HEK293T (cell line): ENCODE measurements at regions not wholly inside any gene's neighbourhood (a gene's known extent, or its start where the extent isn't known, plus 50 kb on each side); places are given as distances from the start of the nearest gene placed in this dataset.
"Not testable (repeated sequence)": the region's sequence is repeated elsewhere in the genome, so short reads cannot be mapped to it uniquely, and the experiment has no call there.

Experiments
- CTCF ChIA-PET: fragments of 350-600 bp; formaldehyde crosslinking; extraction: SDS; loops from one replicate; lab custom pipeline; 2021; ENCODE audit warnings: antibody characterized with exemption, inconsistent platforms; lab: Yijun Ruan, JAX
- POLR2A ChIA-PET: fragments of 350-600 bp; formaldehyde crosslinking; extraction: SDS; loops from one replicate; lab custom pipeline; 2020; ENCODE audit warnings: antibody characterized with exemption, inconsistent platforms; lab: Yijun Ruan, JAX
- DNase-seq: peaks from one replicate; pipeline ENCODE4 v3.0.0; 2012; ENCODE audit warnings: mixed read lengths; ENCODE audit errors: extremely low spot score
- ARNT ChIP-seq: fragments of 450-650 bp; IDR thresholded peaks from 2 replicates; pipeline ENCODE4 v1.6.1; 2017; ENCODE audit warnings: mild to moderate bottlenecking
- BHLHE40 ChIP-seq: fragments of 450-650 bp; IDR thresholded peaks from 2 replicates; pipeline ENCODE4 v1.6.1; 2016; ENCODE audit warnings: mild to moderate bottlenecking, moderate library complexity, borderline replicate concordance
- CTBP1 ChIP-seq: fragments of 450-650 bp; IDR thresholded peaks from 2 replicates; pipeline ENCODE4 v1.6.1; 2016; ENCODE audit warnings: borderline replicate concordance
- ELF4 ChIP-seq: fragments of 450-650 bp; IDR thresholded peaks from 2 replicates; pipeline ENCODE4 v1.6.1; 2017; ENCODE audit warnings: antibody characterized with exemption
- FOXA1 ChIP-seq: fragments of 450-650 bp; IDR thresholded peaks from 2 replicates; pipeline ENCODE4 v1.6.1; 2016; ENCODE audit warnings: mild to moderate bottlenecking
- FOXK2 ChIP-seq: fragments of 450-650 bp; IDR thresholded peaks from 2 replicates; pipeline ENCODE4 v1.6.1; 2016; ENCODE audit warnings: mild to moderate bottlenecking
- FOXM1 ChIP-seq: fragments of 450-650 bp; IDR thresholded peaks from 2 replicates; pipeline ENCODE4 v1.6.1; 2017; ENCODE audit warnings: mild to moderate bottlenecking, borderline replicate concordance
- HDGF ChIP-seq: fragments of 450-650 bp; IDR thresholded peaks from 2 replicates; pipeline ENCODE4 v1.6.1; 2017; ENCODE audit warnings: antibody characterized with exemption, borderline replicate concordance
- L3MBTL2 ChIP-seq: fragments of 450-650 bp; conservative IDR thresholded peaks from 2 replicates; pipeline ENCODE4 v1.6.1; 2016; ENCODE audit warnings: mild to moderate bottlenecking
- LEF1 ChIP-seq: fragments of 450-650 bp; IDR thresholded peaks from 2 replicates; pipeline ENCODE4 v1.6.1; 2017; ENCODE audit warnings: mild to moderate bottlenecking, borderline replicate concordance
- NFRKB ChIP-seq: fragments of 450-650 bp; IDR thresholded peaks from 2 replicates; pipeline ENCODE4 v1.6.1; 2016; ENCODE audit warnings: mild to moderate bottlenecking, moderate library complexity
- SP1 ChIP-seq: fragments of 450-650 bp; IDR thresholded peaks from 2 replicates; pipeline ENCODE4 v1.6.1; 2017
- SUZ12 ChIP-seq: fragments of 450-650 bp; IDR thresholded peaks from 2 replicates; pipeline ENCODE4 v1.6.1; 2016; ENCODE audit warnings: mild to moderate bottlenecking
- TARDBP ChIP-seq: fragments of 450-650 bp; IDR thresholded peaks from 2 replicates; pipeline ENCODE4 v1.6.1; 2016
- ZNF384 ChIP-seq: fragments of 450-650 bp; IDR thresholded peaks from 2 replicates; pipeline ENCODE4 v1.6.1; 2016
- TF ChIP-seq, protein P1 (sequence below): fragments of 450-650 bp; IDR thresholded peaks from 2 replicates; pipeline ENCODE4 v1.6.1; 2016

DNA sequence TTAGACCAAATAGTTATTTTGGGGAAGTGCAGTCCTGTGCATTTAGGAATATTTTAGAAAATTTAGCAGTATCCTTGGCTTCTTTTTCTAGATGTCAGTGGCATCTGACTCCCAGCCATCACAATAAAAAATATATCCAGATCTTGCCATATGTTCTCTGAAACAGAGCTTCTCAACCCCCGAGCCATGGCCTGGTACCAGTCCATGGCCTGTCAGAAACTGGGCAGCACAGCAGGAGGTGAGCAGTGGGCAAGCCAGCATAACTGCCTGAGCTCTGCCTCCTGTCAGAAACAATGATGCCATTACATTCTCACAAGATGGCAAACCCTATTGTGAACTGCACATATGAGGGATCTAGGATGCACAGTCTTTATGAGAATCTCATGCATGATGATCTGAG lies 480.0 kb downstream of the LRRIQ3 start:
- DNase-seq, result no peak
- TF ChIP-seq SUZ12, result no peak
- no peak for TF ChIP-seq FOXM1
- no peak for TF ChIP-seq FOXA1
- TF ChIP-seq ARNT, result no peak
- TF ChIP-seq HDGF, result no peak
- TF ChIP-seq, protein P1, sequence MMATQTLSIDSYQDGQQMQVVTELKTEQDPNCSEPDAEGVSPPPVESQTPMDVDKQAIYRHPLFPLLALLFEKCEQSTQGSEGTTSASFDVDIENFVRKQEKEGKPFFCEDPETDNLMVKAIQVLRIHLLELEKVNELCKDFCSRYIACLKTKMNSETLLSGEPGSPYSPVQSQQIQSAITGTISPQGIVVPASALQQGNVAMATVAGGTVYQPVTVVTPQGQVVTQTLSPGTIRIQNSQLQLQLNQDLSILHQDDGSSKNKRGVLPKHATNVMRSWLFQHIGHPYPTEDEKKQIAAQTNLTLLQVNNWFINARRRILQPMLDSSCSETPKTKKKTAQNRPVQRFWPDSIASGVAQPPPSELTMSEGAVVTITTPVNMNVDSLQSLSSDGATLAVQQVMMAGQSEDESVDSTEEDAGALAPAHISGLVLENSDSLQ, result no peak
- no peak for TF ChIP-seq CTBP1
- TF ChIP-seq TARDBP, result no peak
- no peak for TF ChIP-seq NFRKB
- TF ChIP-seq SP1, result no peak
- no peak for TF ChIP-seq BHLHE40
- TF ChIP-seq ZNF384, result no peak
- no peak for TF ChIP-seq L3MBTL2
- TF ChIP-seq LEF1, result no peak
- TF ChIP-seq FOXK2, result no peak
- TF ChIP-seq ELF4, result no peak
- POLR2A ChIA-PET, result no interaction called here
- CTCF ChIA-PET, result no interaction called here

DNA sequence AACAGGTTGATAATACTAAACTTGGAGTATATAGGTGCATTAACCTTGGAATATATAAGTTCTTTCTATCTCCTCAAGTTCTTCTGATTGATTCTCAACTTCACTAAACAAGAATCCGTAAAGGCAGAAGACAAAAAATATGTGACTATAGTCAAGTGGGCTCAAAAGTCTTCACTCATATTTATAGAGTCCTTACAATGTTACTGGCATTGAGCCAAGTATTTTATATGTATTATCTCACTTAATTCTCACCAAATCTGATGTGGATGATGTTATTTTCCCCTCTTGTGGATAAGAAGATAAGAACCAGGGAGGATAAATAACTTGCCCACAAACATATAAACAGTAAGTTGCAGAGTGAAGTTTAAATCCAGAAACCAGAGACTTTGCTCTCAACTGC lies 486.9 kb downstream of the LRRIQ3 start:
- POLR2A ChIA-PET, result no interaction called here
- TF ChIP-seq L3MBTL2 (no peak), CTBP1 (no peak), SUZ12 (no peak), ELF4 (no peak)
- no peak for DNase-seq
- CTCF ChIA-PET, result no interaction called here

DNA sequence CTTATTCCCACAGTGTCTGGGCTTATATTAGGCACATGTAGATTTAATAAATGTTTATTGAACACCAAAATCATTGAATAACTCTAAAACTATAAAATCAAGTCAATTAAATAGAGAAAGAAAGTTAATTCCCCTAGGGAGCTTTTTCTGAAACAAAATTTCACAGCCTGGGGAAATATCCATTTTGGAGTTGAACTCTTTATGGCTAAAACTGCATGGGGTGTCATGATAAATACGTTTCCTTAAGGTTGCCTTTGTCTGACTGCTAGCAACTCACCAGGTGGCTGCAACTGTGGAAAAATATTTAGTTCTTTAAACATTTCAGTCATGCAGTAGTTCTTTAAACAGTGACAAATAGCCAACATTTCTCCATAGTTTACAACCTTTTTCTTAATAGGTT lies 496.1 kb downstream of the LRRIQ3 start:
- TF ChIP-seq LEF1, result no peak
- CTCF ChIA-PET, result no interaction called here
- POLR2A ChIA-PET, result no interaction called here
- DNase-seq, result no peak

DNA sequence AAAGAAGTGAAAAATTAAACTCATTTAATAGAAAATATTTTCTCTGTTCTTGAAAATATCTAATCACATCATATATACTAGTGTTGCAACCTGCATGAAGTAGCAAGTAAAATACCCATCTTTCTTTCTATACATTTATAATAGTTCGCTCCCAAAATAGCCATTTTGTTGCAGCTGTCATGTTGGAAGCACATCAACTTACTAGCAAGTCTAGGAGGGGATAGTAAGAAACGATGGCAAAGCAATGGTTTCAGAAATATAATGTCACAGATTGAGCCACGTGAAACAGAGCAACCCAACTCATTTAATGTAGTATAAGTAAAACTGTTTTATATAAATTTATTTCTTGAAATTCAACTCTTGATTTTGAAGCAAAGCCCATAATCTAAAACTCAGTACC lies 521.8 kb downstream of the LRRIQ3 start:
- ChIA-PET POLR2A (no interaction called here), CTCF (no interaction called here)
- no peak for DNase-seq

DNA sequence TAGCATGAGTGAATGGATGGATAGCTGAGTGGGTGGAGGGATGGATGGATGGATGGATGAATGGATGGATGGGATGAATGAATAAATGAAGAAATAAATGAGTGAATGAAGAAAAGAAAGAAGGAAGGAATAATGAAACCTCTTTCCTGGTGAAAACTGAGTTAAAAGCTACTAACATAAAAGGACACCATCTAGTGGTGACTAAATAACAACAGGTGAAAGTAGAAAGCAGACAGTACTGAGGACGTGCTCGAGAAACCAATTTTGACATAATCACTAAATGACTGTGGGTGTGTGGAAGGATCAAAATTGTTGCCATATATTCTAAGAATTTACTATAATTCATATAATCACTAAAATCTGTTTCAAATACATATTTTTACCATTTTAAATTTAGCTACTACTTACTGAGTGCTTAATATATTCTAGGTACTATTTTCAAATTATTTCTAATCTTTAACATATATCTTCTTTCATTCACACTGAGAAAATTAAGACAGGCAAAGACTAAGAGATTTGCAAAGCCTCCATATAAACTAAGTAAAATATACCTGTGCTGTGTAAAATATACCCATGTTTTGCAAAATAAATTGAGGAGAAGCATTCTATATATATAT lies 522.9 kb downstream of the LRRIQ3 start:
- CTCF ChIA-PET, result interaction anchor here (0.6 to 0.9 kb wide), 2 partner anchors 126 to 820 kb away, joined by 3 read pairs; no protein-coding TSS in a partner anchor
- DNase-seq, result peak; percentile 21

More for the DNA sequence above, 521.8 kb downstream of the LRRIQ3 start:
- TF ChIP-seq ELF4, result no peak
- no peak for TF ChIP-seq CTBP1
- TF ChIP-seq BHLHE40, result no peak
- no peak for TF ChIP-seq TARDBP
- no peak for TF ChIP-seq FOXK2
- no peak for TF ChIP-seq SUZ12
- TF ChIP-seq FOXM1, result no peak

DNA sequence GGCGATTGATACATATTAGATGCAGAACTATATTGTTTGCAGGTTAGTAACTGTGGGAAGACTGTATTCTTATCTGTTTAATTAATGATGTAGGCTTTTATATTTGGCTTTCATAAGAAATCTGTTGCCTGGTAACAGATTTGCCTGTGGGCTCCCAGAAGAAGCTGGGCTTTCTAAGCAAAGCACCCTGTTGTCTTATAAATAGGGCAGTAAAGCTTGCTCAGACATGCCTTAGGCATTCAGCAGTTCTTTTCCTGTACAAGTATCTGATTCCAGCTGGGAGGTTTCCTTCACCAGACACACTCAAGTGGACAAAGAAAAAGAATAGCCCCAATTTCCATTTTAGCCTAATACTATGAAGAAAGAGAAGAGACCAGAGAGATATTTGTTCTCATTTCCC lies 524.0 kb downstream of the LRRIQ3 start:
- TF ChIP-seq L3MBTL2 (no peak), TARDBP (no peak), SP1 (no peak), ELF4 (no peak), SUZ12 (no peak), BHLHE40 (no peak), ARNT (no peak), CTBP1 (no peak), FOXM1 (no peak), ZNF384 (no peak), HDGF (no peak), FOXK2 (no peak), FOXA1 (no peak), NFRKB (no peak), LEF1 (no peak)
- TF ChIP-seq, protein P1, result no peak
- no peak for DNase-seq
- ChIA-PET CTCF (interaction anchor here (0.6 kb wide), 1 partner anchor 1755 kb away, joined by 3 read pairs; no protein-coding TSS in a partner anchor), POLR2A (no interaction called here)

More for the DNA sequence above, 522.9 kb downstream of the LRRIQ3 start:
- TF ChIP-seq, protein P1, result no peak
- no peak for TF ChIP-seq LEF1
- no peak for TF ChIP-seq ZNF384
- TF ChIP-seq FOXA1, result no peak
- TF ChIP-seq FOXM1, result no peak
- no peak for TF ChIP-seq SUZ12
- no peak for TF ChIP-seq FOXK2
- TF ChIP-seq NFRKB, result no peak
- TF ChIP-seq SP1, result no peak
- no peak for TF ChIP-seq TARDBP
- no peak for TF ChIP-seq L3MBTL2
- POLR2A ChIA-PET, result no interaction called here

DNA sequence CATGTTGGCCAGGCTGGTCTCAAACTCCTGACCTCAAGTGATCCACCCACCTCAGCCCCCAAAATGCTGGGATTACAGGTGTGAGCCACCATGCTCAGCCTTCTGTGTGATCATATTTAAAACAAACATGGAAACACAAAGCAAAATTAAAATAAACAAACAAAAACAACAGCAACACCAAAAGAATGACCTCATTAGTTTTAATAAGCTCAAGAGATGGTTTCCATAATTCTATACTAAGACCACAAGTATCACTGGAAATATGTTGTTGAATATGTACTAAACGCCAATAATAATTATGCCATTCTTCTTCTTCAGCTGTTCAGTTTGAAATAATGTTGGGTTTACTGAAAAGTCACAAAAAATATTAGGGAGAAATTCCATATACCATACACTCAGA lies 526.4 kb downstream of the LRRIQ3 start:
- TF ChIP-seq ELF4 (no peak), TARDBP (no peak), ZNF384 (no peak), LEF1 (no peak), CTBP1 (no peak), FOXM1 (no peak), HDGF (no peak), SUZ12 (no peak), ARNT (no peak), BHLHE40 (no peak), NFRKB (no peak), L3MBTL2 (no peak), FOXK2 (no peak), SP1 (no peak), FOXA1 (no peak)
- TF ChIP-seq, protein P1, result no peak
- POLR2A ChIA-PET, result no interaction called here
- DNase-seq, result no peak
- CTCF ChIA-PET, result no interaction called here

DNA sequence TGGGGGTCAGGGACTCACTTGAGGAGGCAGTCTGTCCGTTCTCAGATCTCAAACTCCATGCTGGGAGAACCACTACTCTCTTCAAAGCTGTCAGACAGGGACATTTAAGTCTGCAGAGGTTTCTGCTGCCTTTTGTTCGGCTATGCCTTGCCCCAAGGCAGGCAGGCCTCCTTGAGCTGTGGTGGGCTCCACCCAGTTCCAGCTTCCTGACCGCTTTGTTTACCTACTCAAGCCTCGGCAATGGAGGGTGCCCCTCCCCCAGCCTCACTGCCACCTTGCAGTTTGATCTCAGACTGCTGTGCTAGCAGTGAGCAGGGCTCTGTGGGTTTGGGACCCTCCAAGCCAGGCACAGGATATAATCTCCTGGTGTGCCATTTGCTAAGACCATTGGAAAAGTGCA lies 530.0 kb downstream of the LRRIQ3 start:
- POLR2A ChIA-PET, CTCF ChIA-PET, DNase-seq: not testable (repeated sequence)
